ENCODE measurements at regions not wholly inside any gene's neighbourhood (a gene's known extent, or its start where the extent isn't known, plus 50 kb on each side); places are given as distances from the start of the nearest gene placed in this dataset.

GRCh38 chr15:35752134-35752466 lies 206.1 kb upstream of the DPH6 start:
- Histone ChIP-seq H3K36me3 (ENCODE audit: insufficient read depth) (no peaks in the 10 kb centered on the region), H3K4me1 (ENCODE audit: low read depth, poor library complexity, severe bottlenecking) (no peaks in the 10 kb centered on the region), H3K9ac (no peak overlapping the region), H3K27ac (no peak overlapping the region), H2AFZ (ENCODE audit: low read depth) (no peak overlapping the region), H3K4me2 (no peak overlapping the region), H3K4me3 (IDR thresholded peaks at IDR 0.05; ENCODE audit: insufficient read depth, low read depth, low read length) (no peak overlapping the region), H4K20me1 (ENCODE audit: insufficient read depth) (no peaks in the 10 kb centered on the region), H3K79me2 (ENCODE audit: insufficient read depth, low read depth) (no peaks in the 10 kb centered on the region), H3K27me3 (ENCODE audit: insufficient read depth, low read depth) (no peaks in the 10 kb centered on the region)
- TF ChIP-seq CTCF (conservative IDR thresholded peaks at IDR 0.05; ENCODE audit: low read depth, low read length) = no peak

GRCh38 chr15:35753486-35753885 lies 207.5 kb upstream of the DPH6 start:
- no peaks in the 10 kb centered on the region for H3K36me3 ChIP-seq (ENCODE audit: insufficient read depth)
- no peak overlapping the region for H3K4me2 ChIP-seq
- H2AFZ ChIP-seq (ENCODE audit: low read depth) = no peak overlapping the region
- no peaks in the 10 kb centered on the region for H3K4me1 ChIP-seq (ENCODE audit: low read depth, poor library complexity, severe bottlenecking)
- H3K27ac ChIP-seq = no peak overlapping the region
- TF ChIP-seq CTCF (conservative IDR thresholded peaks at IDR 0.05; ENCODE audit: low read depth, low read length) = no peak
- no peaks in the 10 kb centered on the region for H4K20me1 ChIP-seq (ENCODE audit: insufficient read depth)
- no peaks in the 10 kb centered on the region for H3K27me3 ChIP-seq (ENCODE audit: insufficient read depth, low read depth)
- no peak overlapping the region for H3K9ac ChIP-seq
- no peak overlapping the region for H3K4me3 ChIP-seq (IDR thresholded peaks at IDR 0.05; ENCODE audit: insufficient read depth, low read depth, low read length)
- H3K79me2 ChIP-seq (ENCODE audit: insufficient read depth, low read depth) = no peaks in the 10 kb centered on the region

GRCh38 chr15:35755237-35755802 lies 209.4 kb upstream of the DPH6 start:
- Histone ChIP-seq H4K20me1 (ENCODE audit: insufficient read depth) (no peaks in the 10 kb centered on the region), H3K36me3 (ENCODE audit: insufficient read depth) (no peaks in the 10 kb centered on the region), H3K27ac (no peak overlapping the region), H2AFZ (ENCODE audit: low read depth) (no peak overlapping the region), H3K4me3 (IDR thresholded peaks at IDR 0.05; ENCODE audit: insufficient read depth, low read depth, low read length) (no peak overlapping the region), H3K4me1 (ENCODE audit: low read depth, poor library complexity, severe bottlenecking) (no peaks in the 10 kb centered on the region), H3K27me3 (ENCODE audit: insufficient read depth, low read depth) (no peaks in the 10 kb centered on the region), H3K79me2 (ENCODE audit: insufficient read depth, low read depth) (no peaks in the 10 kb centered on the region), H3K9ac (no peak overlapping the region), H3K4me2 (no peak overlapping the region)
- TF ChIP-seq CTCF (conservative IDR thresholded peaks at IDR 0.05; ENCODE audit: low read depth, low read length) = no peak

- H2AFZ ChIP-seq (ENCODE audit: low read depth) = no peak overlapping the region
- no peaks in the 10 kb centered on the region for H3K4me1 ChIP-seq (ENCODE audit: low read depth, poor library complexity, severe bottlenecking)
- H3K27ac ChIP-seq = no peak overlapping the region
- no peaks in the 10 kb centered on the region for H3K27me3 ChIP-seq (ENCODE audit: insufficient read depth, low read depth)
- H3K36me3 ChIP-seq (ENCODE audit: insufficient read depth) = no peaks in the 10 kb centered on the region
- TF ChIP-seq CTCF (conservative IDR thresholded peaks at IDR 0.05; ENCODE audit: low read depth, low read length) = no peak
- H3K79me2 ChIP-seq (ENCODE audit: insufficient read depth, low read depth) = no peaks in the 10 kb centered on the region
- no peaks in the 10 kb centered on the region for H4K20me1 ChIP-seq (ENCODE audit: insufficient read depth)
- H3K4me2 ChIP-seq = no peak overlapping the region
- H3K4me3 ChIP-seq (IDR thresholded peaks at IDR 0.05; ENCODE audit: insufficient read depth, low read depth, low read length) = no peak overlapping the region
- H3K9ac ChIP-seq = no peak overlapping the region
Observed at GRCh38 chr15:35756623-35757022, 210.7 kb upstream of the DPH6 start.

Measured in KMS-11 (cell line).